ENCODE measurements at regions not wholly inside any gene's neighbourhood (a gene's known extent, or its start where the extent isn't known, plus 50 kb on each side); places are given as distances from the start of the nearest gene placed in this dataset.

DNA sequence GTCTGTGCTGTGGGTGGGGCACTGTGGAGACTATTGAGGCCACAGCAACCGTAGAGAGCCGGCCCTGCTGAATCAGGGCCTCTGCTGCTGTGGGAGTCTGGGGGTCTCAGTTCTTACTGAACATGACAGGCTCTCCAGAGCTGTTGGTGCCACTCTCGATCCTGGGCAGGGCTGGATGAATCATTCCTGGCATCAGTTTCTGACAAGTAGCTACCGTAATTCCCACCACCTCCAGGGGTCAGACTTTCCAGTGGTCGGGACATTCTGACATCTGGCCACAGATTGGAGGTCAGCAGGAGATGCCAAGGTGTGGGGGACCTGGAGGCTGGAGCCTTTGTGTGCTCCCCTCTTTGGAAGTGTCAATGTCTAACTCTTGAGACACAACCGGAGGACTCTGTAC lies 188.4 kb downstream of the IRX2 start:
- Histone ChIP-seq H3K9me2 (replicated peaks; ENCODE audit: low read length) (no peaks in the 10 kb centered on the region), H3K27me3 (ENCODE audit: low read length) (no peaks in the 10 kb centered on the region; the same call in 1 of the 2 replicates), H3K4me3 (ENCODE audit: low read length) (no peak overlapping the region), H3K36me3 (ENCODE audit: low read depth, low read length) (no peaks in the 10 kb centered on the region), H3K4me1 (ENCODE audit: insufficient read depth, low read length) (no peaks in the 10 kb centered on the region), H3F3A (ENCODE audit: low read length, unreplicated experiment) (no peaks in the 10 kb centered on the region), H3K27ac (ENCODE audit: low read length) (no peak overlapping the region), H4K20me1 (ENCODE audit: low read length) (no peaks in the 10 kb centered on the region), H3K4me2 (ENCODE audit: low read length) (no peak overlapping the region), H2AFZ (ENCODE audit: low read length) (no peak overlapping the region), H3K9ac (ENCODE audit: low read length) (no peak overlapping the region), H3K9me3 (ENCODE audit: low read length) (no peaks in the 10 kb centered on the region), H3K79me2 (ENCODE audit: low read length) (no peaks in the 10 kb centered on the region)
- TF ChIP-seq EZH2phosphoT487 (IDR thresholded peaks at IDR 0.05; ENCODE audit: borderline replicate concordance, low read length) (no peak), EZH2 (IDR thresholded peaks at IDR 0.05; ENCODE audit: low read length, unreplicated experiment) (no peak)
- TF ChIP-seq, protein P1, sequence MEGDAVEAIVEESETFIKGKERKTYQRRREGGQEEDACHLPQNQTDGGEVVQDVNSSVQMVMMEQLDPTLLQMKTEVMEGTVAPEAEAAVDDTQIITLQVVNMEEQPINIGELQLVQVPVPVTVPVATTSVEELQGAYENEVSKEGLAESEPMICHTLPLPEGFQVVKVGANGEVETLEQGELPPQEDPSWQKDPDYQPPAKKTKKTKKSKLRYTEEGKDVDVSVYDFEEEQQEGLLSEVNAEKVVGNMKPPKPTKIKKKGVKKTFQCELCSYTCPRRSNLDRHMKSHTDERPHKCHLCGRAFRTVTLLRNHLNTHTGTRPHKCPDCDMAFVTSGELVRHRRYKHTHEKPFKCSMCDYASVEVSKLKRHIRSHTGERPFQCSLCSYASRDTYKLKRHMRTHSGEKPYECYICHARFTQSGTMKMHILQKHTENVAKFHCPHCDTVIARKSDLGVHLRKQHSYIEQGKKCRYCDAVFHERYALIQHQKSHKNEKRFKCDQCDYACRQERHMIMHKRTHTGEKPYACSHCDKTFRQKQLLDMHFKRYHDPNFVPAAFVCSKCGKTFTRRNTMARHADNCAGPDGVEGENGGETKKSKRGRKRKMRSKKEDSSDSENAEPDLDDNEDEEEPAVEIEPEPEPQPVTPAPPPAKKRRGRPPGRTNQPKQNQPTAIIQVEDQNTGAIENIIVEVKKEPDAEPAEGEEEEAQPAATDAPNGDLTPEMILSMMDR (conservative IDR thresholded peaks at IDR 0.05; ENCODE audit: low read depth, low read length), result no peak
- POLR2A ChIA-PET (ENCODE audit: unreplicated experiment), result no interaction called here
- no peak for ATAC-seq
- intact Hi-C loops (cut with micrococcal nuclease), result no loop called here
- DNase-seq, result no peak
- no TSS peak for BruUV-seq (replicated peaks)
- CTCF ChIA-PET, result no interaction called here

DNA sequence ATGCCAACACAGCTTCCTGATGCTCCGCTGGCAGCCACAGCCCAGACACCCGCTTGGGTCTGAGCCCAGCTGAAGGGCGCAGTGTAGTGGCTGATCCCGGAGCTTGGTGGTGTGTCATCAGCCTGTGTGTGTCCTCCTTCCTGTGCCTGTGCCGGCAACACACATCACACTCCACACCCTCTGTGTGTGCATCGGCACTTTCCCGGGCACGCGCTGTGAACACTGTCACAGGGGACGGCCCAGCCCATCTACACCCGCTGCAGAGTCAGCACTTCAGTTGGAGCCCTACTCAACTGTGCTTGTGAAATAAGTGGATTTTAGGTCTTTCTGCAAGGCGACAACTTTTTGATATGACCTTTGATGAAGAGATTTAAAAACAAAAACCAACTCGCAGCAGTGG lies 189.4 kb downstream of the IRX2 start:
- Histone ChIP-seq H3F3A (ENCODE audit: low read length, unreplicated experiment) (no peaks in the 10 kb centered on the region), H3K27ac (ENCODE audit: low read length) (no peak overlapping the region), H3K9ac (ENCODE audit: low read length) (no peak overlapping the region), H3K9me3 (ENCODE audit: low read length) (no peaks in the 10 kb centered on the region), H3K4me1 (ENCODE audit: insufficient read depth, low read length) (no peaks in the 10 kb centered on the region), H3K4me3 (ENCODE audit: low read length) (no peak overlapping the region), H3K27me3 (ENCODE audit: low read length) (no peaks in the 10 kb centered on the region), H3K4me2 (ENCODE audit: low read length) (no peak overlapping the region), H3K36me3 (ENCODE audit: low read depth, low read length) (no peaks in the 10 kb centered on the region), H3K79me2 (ENCODE audit: low read length) (no peaks in the 10 kb centered on the region), H4K20me1 (ENCODE audit: low read length) (no peaks in the 10 kb centered on the region), H3K9me2 (replicated peaks; ENCODE audit: low read length) (no peaks in the 10 kb centered on the region), H2AFZ (ENCODE audit: low read length) (no peak overlapping the region)
- ATAC-seq (no peak), DNase-seq (no peak)
- intact Hi-C loops (cut with micrococcal nuclease), result no loop called here
- ChIA-PET POLR2A (ENCODE audit: unreplicated experiment) (no interaction called here), CTCF (no interaction called here)
- TF ChIP-seq, protein P1 (conservative IDR thresholded peaks at IDR 0.05; ENCODE audit: low read depth, low read length), result no peak
- TF ChIP-seq EZH2phosphoT487 (IDR thresholded peaks at IDR 0.05; ENCODE audit: borderline replicate concordance, low read length) (no peak), EZH2 (IDR thresholded peaks at IDR 0.05; ENCODE audit: low read length, unreplicated experiment) (no peak)
- no TSS peak for BruUV-seq (replicated peaks)

DNA sequence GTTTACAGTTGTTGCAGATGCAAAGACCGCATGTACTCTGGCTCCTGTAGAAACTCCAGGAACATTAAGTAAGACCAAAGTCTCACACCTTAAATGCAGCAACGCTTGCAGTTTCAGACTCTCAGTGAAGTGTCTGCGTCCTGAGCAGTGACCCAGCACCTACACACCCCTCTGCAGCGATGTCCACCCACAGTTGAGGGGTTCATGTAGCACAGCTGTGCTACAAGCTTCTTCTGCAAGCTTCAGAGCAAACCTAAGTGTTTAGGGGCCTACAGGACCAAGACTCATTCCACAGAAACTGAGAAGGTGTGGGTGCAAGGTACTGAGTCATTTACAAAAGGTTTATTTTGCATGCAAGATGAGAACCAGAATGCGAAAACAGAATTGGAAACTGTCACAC lies 191.0 kb downstream of the IRX2 start:
- BruUV-seq (replicated peaks), result no TSS peak
- TF ChIP-seq EZH2 (IDR thresholded peaks at IDR 0.05; ENCODE audit: low read length, unreplicated experiment) (no peak), EZH2phosphoT487 (IDR thresholded peaks at IDR 0.05; ENCODE audit: borderline replicate concordance, low read length) (no peak)
- TF ChIP-seq, protein P1 (conservative IDR thresholded peaks at IDR 0.05; ENCODE audit: low read depth, low read length), result no peak
- no peak overlapping the region for H2AFZ ChIP-seq (ENCODE audit: low read length)
- no peaks in the 10 kb centered on the region for H3K9me2 ChIP-seq (replicated peaks; ENCODE audit: low read length)
- no peaks in the 10 kb centered on the region for H3K9me3 ChIP-seq (ENCODE audit: low read length)
- CTCF ChIA-PET, result no interaction called here
- no peaks in the 10 kb centered on the region for H3F3A ChIP-seq (ENCODE audit: low read length, unreplicated experiment)
- POLR2A ChIA-PET (ENCODE audit: unreplicated experiment), result no interaction called here
- no peaks in the 10 kb centered on the region for H3K4me1 ChIP-seq (ENCODE audit: insufficient read depth, low read length)
- ATAC-seq, result no peak
- no peaks in the 10 kb centered on the region for H3K27me3 ChIP-seq (ENCODE audit: low read length)
- no peak overlapping the region for H3K4me2 ChIP-seq (ENCODE audit: low read length)
- no peaks in the 10 kb centered on the region for H4K20me1 ChIP-seq (ENCODE audit: low read length)
- DNase-seq, result no peak
- H3K79me2 ChIP-seq (ENCODE audit: low read length), result no peaks in the 10 kb centered on the region
- no peak overlapping the region for H3K27ac ChIP-seq (ENCODE audit: low read length)
- intact Hi-C loops (cut with micrococcal nuclease), result no loop called here
- H3K4me3 ChIP-seq (ENCODE audit: low read length), result no peak overlapping the region
- H3K36me3 ChIP-seq (ENCODE audit: low read depth, low read length), result no peaks in the 10 kb centered on the region
- H3K9ac ChIP-seq (ENCODE audit: low read length), result no peak overlapping the region
